H1 (cell line): ENCODE measurements at regions not wholly inside any gene's neighbourhood (a gene's known extent, or its start where the extent isn't known, plus 50 kb on each side); places are given as distances from the start of the nearest gene placed in this dataset.

Source experiments
- CTCF ChIA-PET: fragments of 300-600 bp; sonication (Branson Sonifier 250); formaldehyde crosslinking; loops from one replicate; lab custom pipeline; 2021; ENCODE audit not compliant: partially characterized antibody; lab: Charles Lee
- POLR2A ChIA-PET: fragments of 300-600 bp; sonication (Branson Sonifier 250); formaldehyde crosslinking; loops from one replicate; lab custom pipeline; 2021; ENCODE audit warnings: inconsistent platforms; ENCODE audit not compliant: partially characterized antibody; lab: Charles Lee
- DNase-seq, 2 experiments: peaks; one replicate each; pipeline versions ENCODE4 v3.0.0 to v3.0.0-alpha.2; 2010 to 2022; ENCODE audit warnings: low spot score in 2 of 2, low read depth in 1 of 2, mixed read lengths in 1 of 2
- FAIRE-seq: peaks from 2 replicates; lab custom pipeline; 2011; peaks lifted over from hg19 to GRCh38; lab: Jason Lieb, UNC
- H2AFZ ChIP-seq: 2 replicates; pipeline ENCODE4 v1.8.1; 2012; ENCODE audit warnings: low read length, inconsistent platforms
- H2AK5ac ChIP-seq: 2 replicates; pipeline ENCODE4 v1.6.1; 2013; ENCODE audit warnings: low read depth, low read length
- H2BK120ac ChIP-seq: replicated peaks from 2 replicates; pipeline ENCODE3; 2013; ENCODE audit warnings: low read depth, low read length, inconsistent platforms
- H2BK12ac ChIP-seq: 2 replicates; pipeline ENCODE4 v1.6.1; 2013; ENCODE audit warnings: low read depth, low read length
- H2BK15ac ChIP-seq: 2 replicates; pipeline ENCODE4 v1.6.1; 2013; ENCODE audit warnings: low read length
- H2BK20ac ChIP-seq: 2 replicates; pipeline ENCODE4 v1.6.1; 2013; ENCODE audit warnings: low read length
- H2BK5ac ChIP-seq: 2 replicates; pipeline ENCODE4 v1.6.1; 2013; ENCODE audit warnings: low read depth, low read length
- H3K14ac ChIP-seq: 2 replicates; pipeline ENCODE4 v1.6.1; 2013; ENCODE audit warnings: inconsistent platforms; ENCODE audit not compliant: insufficient read length
- H3K18ac ChIP-seq: 2 replicates; pipeline ENCODE4 v1.6.1; 2013; ENCODE audit warnings: low read length; ENCODE audit errors: extremely low read depth
- H3K23ac ChIP-seq: 2 replicates; pipeline ENCODE4 v1.6.1; 2013; ENCODE audit warnings: inconsistent platforms; ENCODE audit not compliant: insufficient read length
- H3K23me2 ChIP-seq: 2 replicates; pipeline ENCODE4 v1.6.1; 2013; ENCODE audit warnings: low read depth, low read length
- H3K27ac ChIP-seq: 2 replicates; pipeline ENCODE4 v1.6.1; 2011; ENCODE audit warnings: low read depth, low read length, inconsistent platforms
- H3K27me3 ChIP-seq, 4 experiments: replicated peaks in 1 of 4; 1 replicate in 1 of 4; 2 replicates in 3 of 4; pipeline versions ENCODE4 v1.6.1 to v1.8.1; 2011 to 2013; ENCODE audit warnings: low read length in 3 of 4, mild to moderate bottlenecking in 3 of 4, inconsistent platforms in 2 of 4, mixed read lengths in 2 of 4, moderate library complexity in 1 of 4; ENCODE audit not compliant: control insufficient read depth in 3 of 4, insufficient read depth in 3 of 4; ENCODE audit errors: extremely low read depth in 1 of 4
- H3K36me3 ChIP-seq, 4 experiments: 2 replicates each; pipeline versions ENCODE4 v1.6.1 to v1.8.1; 2011 to 2013; ENCODE audit warnings: mild to moderate bottlenecking in 4 of 4, low read length in 3 of 4, moderate library complexity in 2 of 4, control low read depth in 1 of 4, inconsistent platforms in 1 of 4; ENCODE audit not compliant: insufficient read depth in 4 of 4, control insufficient read depth in 2 of 4
- H3K4ac ChIP-seq: replicated peaks from 2 replicates; pipeline ENCODE3; 2013; ENCODE audit warnings: low read length, low read depth, mixed read lengths, inconsistent platforms; ENCODE audit not compliant: insufficient read length
- H3K4me1 ChIP-seq, 4 experiments: replicated peaks in 1 of 4; 1 replicate in 1 of 4; 2 replicates in 3 of 4; pipeline versions ENCODE4 v1.6.1 to v1.8.1; 2011 to 2013; ENCODE audit warnings: low read length in 3 of 4, inconsistent platforms in 2 of 4, mixed read lengths in 1 of 4; ENCODE audit not compliant: insufficient read depth in 4 of 4, control insufficient read depth in 3 of 4
- H3K4me2 ChIP-seq, 2 experiments: 2 replicates each; pipeline versions ENCODE4 v1.6.1 to v1.8.1; 2011 to 2013; ENCODE audit warnings: low read depth in 2 of 2, low read length in 2 of 2, control low read depth in 1 of 2, inconsistent platforms in 1 of 2, mild to moderate bottlenecking in 1 of 2; ENCODE audit not compliant: insufficient read depth in 1 of 2
- H3K4me3 ChIP-seq, 4 experiments: fragments of 200-600, 300-600 bp in 1 of 4; sonication (generic), shearing (Covaris generic), sonication (Bioruptor Twin) in 1 of 4; 2 replicates each; pipeline versions ENCODE4 v1.5.1 to v1.8.1; 2011 to 2016; ENCODE audit warnings: low read length in 4 of 4, low read depth in 3 of 4, control low read depth in 2 of 4, inconsistent platforms in 2 of 4, mild to moderate bottlenecking in 2 of 4, mixed read lengths in 1 of 4, moderate library complexity in 1 of 4; ENCODE audit not compliant: insufficient read depth in 2 of 4; ENCODE audit errors: extremely low read depth in 1 of 4
- H3K56ac ChIP-seq: replicated peaks from 2 replicates; pipeline ENCODE3; 2013; ENCODE audit warnings: low read depth, mild to moderate bottlenecking, mixed read lengths, low read length, inconsistent platforms; ENCODE audit not compliant: insufficient read length
- H3K79me1 ChIP-seq: 2 replicates; pipeline ENCODE4 v1.6.1; 2013; ENCODE audit warnings: low read depth, low read length, control low read depth
- H3K79me2 ChIP-seq, 2 experiments: 2 replicates each; pipeline versions ENCODE4 v1.6.1 to v1.8.1; 2012 to 2013; ENCODE audit warnings: low read length in 2 of 2, mild to moderate bottlenecking in 2 of 2, inconsistent platforms in 1 of 2; ENCODE audit not compliant: insufficient read depth in 2 of 2, control insufficient read depth in 1 of 2
- H3K9ac ChIP-seq, 4 experiments: replicated peaks in 1 of 4; 1 replicate in 1 of 4; 2 replicates in 3 of 4; pipeline versions ENCODE4 v1.6.1 to v1.8.1; 2011 to 2013; ENCODE audit warnings: low read depth in 3 of 4, low read length in 3 of 4, control low read depth in 2 of 4, mild to moderate bottlenecking in 2 of 4, moderate library complexity in 2 of 4, inconsistent platforms in 1 of 4; ENCODE audit errors: extremely low read depth in 1 of 4
- H3K9me3 ChIP-seq, 2 experiments: 2 replicates each; pipeline versions ENCODE4 v1.6.1 to v1.8.1; 2012 to 2013; ENCODE audit warnings: mild to moderate bottlenecking in 2 of 2, moderate library complexity in 2 of 2, control low read depth in 1 of 2, inconsistent platforms in 1 of 2, low read depth in 1 of 2, low read length in 1 of 2, mixed read lengths in 1 of 2; ENCODE audit not compliant: insufficient read depth in 2 of 2
- H4K20me1 ChIP-seq, 2 experiments: replicated peaks in 1 of 2; 2 replicates each; pipeline versions ENCODE3 to v1.8.1; 2011 to 2013; ENCODE audit warnings: inconsistent platforms in 2 of 2, low read length in 2 of 2, mild to moderate bottlenecking in 1 of 2; ENCODE audit not compliant: insufficient read depth in 2 of 2, control insufficient read depth in 1 of 2
- H4K5ac ChIP-seq: 2 replicates; pipeline ENCODE4 v1.6.1; 2013; ENCODE audit warnings: low read length, low read depth, mixed read lengths, inconsistent platforms; ENCODE audit not compliant: insufficient read length
- H4K8ac ChIP-seq: 2 replicates; pipeline ENCODE4 v1.8.0; 2013; ENCODE audit warnings: mild to moderate bottlenecking, moderate library complexity, low read length, inconsistent platforms; ENCODE audit not compliant: insufficient read depth; ENCODE audit errors: extremely low read depth
- H4K91ac ChIP-seq: replicated peaks from 2 replicates; pipeline ENCODE3; 2013; ENCODE audit warnings: low read length, mixed read lengths, inconsistent platforms; ENCODE audit not compliant: insufficient read length
- ATF3 ChIP-seq: IDR thresholded peaks from 2 replicates; pipeline ENCODE4 v1.6.1; 2011; ENCODE audit warnings: low read depth, mild to moderate bottlenecking, low read length; ENCODE audit not compliant: insufficient read depth
- EP300 ChIP-seq, 2 experiments: IDR thresholded peaks; 1 replicate in 1 of 2; 2 replicates in 1 of 2; pipeline ENCODE4 v1.6.1; 2011 to 2012; ENCODE audit warnings: low read depth in 2 of 2, low read length in 2 of 2, mild to moderate bottlenecking in 2 of 2, borderline replicate concordance in 1 of 2, inconsistent platforms in 1 of 2, moderate library complexity in 1 of 2
- KDM1A ChIP-seq: fragments of 200-600, 300-600 bp; sonication (generic); IDR thresholded peaks from 2 replicates; pipeline ENCODE4 v1.7.1; 2016; ENCODE audit warnings: mild to moderate bottlenecking, low read length, borderline replicate concordance
- POLR2AphosphoS5 ChIP-seq: IDR thresholded peaks from 2 replicates; pipeline ENCODE4 v1.6.1; 2011; ENCODE audit warnings: low read depth, low read length
- RAD21 ChIP-seq, 2 experiments: IDR thresholded peaks in 1 of 2; conservative IDR thresholded peaks in 1 of 2; 2 replicates each; pipeline ENCODE4 v1.6.1; 2011; ENCODE audit warnings: low read depth in 2 of 2, low read length in 2 of 2, improper control_type of control experiment in 1 of 2, inconsistent platforms in 1 of 2, mild to moderate bottlenecking in 1 of 2, moderate library complexity in 1 of 2
- SIRT6 ChIP-seq: IDR thresholded peaks from one replicate; pipeline ENCODE4 v1.7.1; 2012; ENCODE audit warnings: low read length, inconsistent platforms
- SIX5 ChIP-seq: IDR thresholded peaks from 2 replicates; pipeline ENCODE4 v1.6.1; 2011; ENCODE audit warnings: mild to moderate bottlenecking, low read depth, low read length
- WGBS, 2 experiments: shearing (Covaris generic) in 1 of 2; methylation state at CpG; one replicate each; pipeline versions ENCODE4 v1.1.6 to v1.1.7; 2013 to 2015; ENCODE audit warnings: low lambda C conversion rate in 2 of 2, mixed read lengths in 2 of 2, inconsistent platforms in 1 of 2, low coverage in 1 of 2, missing lambda C conversion rate in 1 of 2; ENCODE audit not compliant: insufficient replicate concordance in 2 of 2, insufficient coverage in 1 of 2, insufficient read length in 1 of 2; ENCODE audit errors: extremely low coverage in 1 of 2, missing lambda C conversion rate in 1 of 2; 5-methylcytosine and 5-hydroxymethylcytosine counted together
- TF ChIP-seq, protein P1 (sequence below): IDR thresholded peaks from 2 replicates; pipeline ENCODE4 v1.6.1; 2012; ENCODE audit warnings: inconsistent platforms

DNA sequence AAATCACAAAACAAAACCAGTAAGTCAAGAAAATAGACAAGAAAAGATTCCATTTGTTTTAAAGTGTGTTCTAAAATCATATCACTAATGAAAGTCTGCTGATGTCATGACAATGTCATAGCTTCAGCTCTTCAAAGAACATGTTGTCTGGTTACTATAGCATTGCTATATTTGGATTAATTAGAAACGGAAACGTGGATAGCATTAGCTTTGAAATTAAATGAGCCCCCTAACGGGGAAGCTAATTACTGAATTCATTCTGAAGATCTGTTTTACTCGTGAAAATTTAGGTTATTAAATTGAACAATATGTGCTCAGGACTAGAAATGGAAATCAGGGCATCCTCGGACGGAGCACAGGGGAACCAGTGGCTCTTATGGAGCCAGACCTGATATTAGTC is 316.7 kb upstream of the AGTR1 start:
- H3K27me3 ChIP-seq, result no peaks in the 10 kb centered on the region
- 90% methylated on average over 6 of the region's 6 CpGs; no CpG with 5 or more reads in 1 of the 2 experiments for WGBS, 2 experiments
- H3K56ac ChIP-seq, result no peak overlapping the region
- no peaks in the 10 kb centered on the region for H3K79me1 ChIP-seq
- no peaks in the 10 kb centered on the region for H3K23me2 ChIP-seq
- H4K20me1 ChIP-seq, result no peaks in the 10 kb centered on the region
- H3K79me2 ChIP-seq, result no peaks in the 10 kb centered on the region
- no peaks in the 10 kb centered on the region for H3K9me3 ChIP-seq
- TF ChIP-seq SIX5 (no peak), SIRT6 (no peak), RAD21 (IDR thresholded peaks at IDR 0.05 in 1 of 2, conservative IDR thresholded peaks at IDR 0.05 in 1 of 2; ENCODE audit: low read depth in 2 of 2, low read length in 2 of 2) (no peak), KDM1A (no peak), POLR2AphosphoS5 (no peak), EP300 (IDR thresholded peaks at IDR 0.05; ENCODE audit: borderline replicate concordance in 1 of 2, low read depth in 2 of 2, low read length in 2 of 2) (no peak), ATF3 (no peak)
- TF ChIP-seq, protein P1, sequence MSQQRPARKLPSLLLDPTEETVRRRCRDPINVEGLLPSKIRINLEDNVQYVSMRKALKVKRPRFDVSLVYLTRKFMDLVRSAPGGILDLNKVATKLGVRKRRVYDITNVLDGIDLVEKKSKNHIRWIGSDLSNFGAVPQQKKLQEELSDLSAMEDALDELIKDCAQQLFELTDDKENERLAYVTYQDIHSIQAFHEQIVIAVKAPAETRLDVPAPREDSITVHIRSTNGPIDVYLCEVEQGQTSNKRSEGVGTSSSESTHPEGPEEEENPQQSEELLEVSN, result no peak
- TF ChIP-seq, all 59 proteins: peak for 0
- H3K4me2 ChIP-seq, result no peak overlapping the region
- H2BK12ac ChIP-seq, result no peak overlapping the region
- no peak overlapping the region for H2AK5ac ChIP-seq
- no peak overlapping the region for H3K27ac ChIP-seq
- H3K9ac ChIP-seq, result no peak overlapping the region
- H3K14ac ChIP-seq, result no peak overlapping the region
- H4K8ac ChIP-seq, result no peak overlapping the region
- H3K23ac ChIP-seq, result no peak overlapping the region
- no peak overlapping the region for H2BK20ac ChIP-seq
- no peak overlapping the region for H2BK120ac ChIP-seq
- H2BK15ac ChIP-seq, result no peak overlapping the region
- no peaks in the 10 kb centered on the region for H3K36me3 ChIP-seq
- H3K4ac ChIP-seq, result no peak overlapping the region
- no peak overlapping the region for H4K5ac ChIP-seq
- ChIA-PET POLR2A (no interaction called here), CTCF (interaction anchor here (0.6 to 3.2 kb wide), 20 partner anchors 10 to 565 kb away, joined by 3 to 38 read pairs (median 4); no protein-coding TSS in a partner anchor)
- no peaks in the 10 kb centered on the region for H3K4me1 ChIP-seq
- H3K4me3 ChIP-seq, result no peak overlapping the region
- H2AFZ ChIP-seq, result no peak overlapping the region
- H3K18ac ChIP-seq, result no peak overlapping the region
- DNase-seq, result no peak
- no peak overlapping the region for H4K91ac ChIP-seq
- no peak for FAIRE-seq
- no peak overlapping the region for H2BK5ac ChIP-seq
